ENCODE measurements at regions not wholly inside any gene's neighbourhood (a gene's known extent, or its start where the extent isn't known, plus 50 kb on each side); places are given as distances from the start of the nearest gene placed in this dataset.

DNA sequence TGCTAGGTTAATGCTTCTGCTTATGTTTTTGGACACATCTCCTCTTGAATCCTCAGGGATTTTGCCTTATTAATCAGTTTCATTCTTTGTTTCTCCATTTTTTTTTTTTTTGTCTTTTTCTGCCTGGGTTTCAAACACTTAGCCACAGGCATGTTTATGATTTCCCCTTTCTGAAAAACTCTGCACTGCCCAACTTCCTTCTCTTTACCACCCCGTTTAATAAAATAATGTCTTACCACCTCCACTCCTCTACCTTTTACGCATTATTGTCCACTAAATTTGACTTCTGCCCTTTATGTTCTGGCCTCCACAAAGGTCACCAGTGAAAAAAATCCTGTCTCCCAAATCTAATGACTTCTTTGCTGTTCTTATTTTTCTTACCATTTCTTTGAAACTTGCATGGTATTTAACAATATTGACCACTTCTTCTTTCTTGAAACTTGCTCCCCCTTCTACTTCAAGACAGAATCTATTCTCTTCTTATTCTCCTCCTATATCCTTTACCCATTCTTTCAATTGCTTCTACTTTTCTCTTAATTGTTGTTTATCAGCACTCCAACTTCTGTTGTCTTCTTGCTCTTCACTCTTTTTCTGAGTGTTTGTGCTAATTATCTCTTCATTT is 150.3 kb downstream of the TNFSF18 start:
- Histone ChIP-seq H3K27me3 (ENCODE audit: control insufficient read depth, insufficient read depth, low read length) (no peaks in the 10 kb centered on the region), H3K27ac (ENCODE audit: low read length) (no peak overlapping the region), H3K4me1 (ENCODE audit: control insufficient read depth, insufficient read depth, low read length) (no peaks in the 10 kb centered on the region), H3K9me3 (ENCODE audit: control insufficient read depth, insufficient read depth, low read length) (no peaks in the 10 kb centered on the region), H3K4me3 (ENCODE audit: low read length) (no peak overlapping the region), H3K36me3 (ENCODE audit: control insufficient read depth, insufficient read depth, low read length) (no peaks in the 10 kb centered on the region)
- DNase-seq (ENCODE audit: low read depth, low spot score) = no peak
- WGBS (ENCODE audit: insufficient coverage, insufficient read length) = 100% methylated on average over 2 of the region's 2 CpGs

DNA sequence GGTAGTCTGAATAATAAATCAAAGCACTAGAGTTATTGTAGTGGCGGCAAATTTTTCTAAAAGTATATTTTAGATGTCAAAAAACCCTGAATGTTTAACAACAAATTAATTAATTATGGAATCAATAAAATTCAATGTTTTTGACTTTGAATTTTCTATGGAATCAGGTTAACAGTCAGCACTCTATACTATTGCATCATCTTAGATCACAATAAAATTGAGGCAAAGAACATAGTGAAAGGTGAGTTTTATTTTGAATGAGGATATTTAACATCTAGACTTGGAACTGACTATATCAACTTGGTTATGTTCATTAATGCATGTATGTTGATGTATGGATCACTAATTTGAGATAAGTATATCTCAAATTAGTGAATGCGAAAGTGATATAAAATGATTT is 148.5 kb downstream of the TNFSF18 start:
- no peak overlapping the region for H3K27ac ChIP-seq (ENCODE audit: low read length)

DNA sequence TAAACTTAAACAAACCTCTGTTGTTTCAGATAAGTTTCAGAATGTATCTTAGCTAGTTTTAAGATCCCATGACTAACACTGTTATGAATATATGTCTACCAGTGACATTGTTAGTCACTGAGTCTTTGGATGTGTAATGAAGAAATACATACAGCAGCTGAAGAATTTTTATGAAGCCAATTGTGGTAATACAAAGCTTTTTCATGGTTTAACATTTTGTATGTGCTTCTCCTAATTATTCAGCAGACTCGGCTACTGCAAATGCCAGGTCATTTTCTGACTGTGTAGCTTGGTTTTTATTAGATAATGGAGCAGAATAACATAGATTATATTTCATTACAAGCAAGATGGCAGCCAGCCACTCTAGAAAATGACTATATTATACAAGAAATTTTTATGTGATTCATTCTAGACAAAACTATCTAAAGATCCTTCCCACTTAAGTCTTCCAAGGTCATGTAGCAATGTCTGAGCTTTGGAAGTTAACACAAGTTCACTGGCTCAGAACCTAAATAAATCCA is 147.8 kb downstream of the TNFSF18 start:
- Histone ChIP-seq H3K9me3 (ENCODE audit: control insufficient read depth, insufficient read depth, low read length) (no peaks in the 10 kb centered on the region), H3K4me3 (ENCODE audit: low read length) (no peak overlapping the region), H3K4me1 (ENCODE audit: control insufficient read depth, insufficient read depth, low read length) (no peaks in the 10 kb centered on the region), H3K27ac (ENCODE audit: low read length) (no peak overlapping the region), H3K36me3 (ENCODE audit: control insufficient read depth, insufficient read depth, low read length) (no peaks in the 10 kb centered on the region), H3K27me3 (ENCODE audit: control insufficient read depth, insufficient read depth, low read length) (no peaks in the 10 kb centered on the region)
- DNase-seq (ENCODE audit: low read depth, low spot score) = no peak
- WGBS (ENCODE audit: insufficient coverage, insufficient read length) = no CpG with 5 or more reads among the region's 1 CpG

More for the DNA sequence above, 148.5 kb downstream of the TNFSF18 start:
- no peaks in the 10 kb centered on the region for H3K4me1 ChIP-seq (ENCODE audit: control insufficient read depth, insufficient read depth, low read length)
- WGBS (ENCODE audit: insufficient coverage, insufficient read length) = 100% methylated on average over 1 of the region's 2 CpGs
- no peaks in the 10 kb centered on the region for H3K36me3 ChIP-seq (ENCODE audit: control insufficient read depth, insufficient read depth, low read length)
- H3K4me3 ChIP-seq (ENCODE audit: low read length) = no peak overlapping the region
- no peak for DNase-seq (ENCODE audit: low read depth, low spot score)
- H3K9me3 ChIP-seq (ENCODE audit: control insufficient read depth, insufficient read depth, low read length) = no peaks in the 10 kb centered on the region
- no peaks in the 10 kb centered on the region for H3K27me3 ChIP-seq (ENCODE audit: control insufficient read depth, insufficient read depth, low read length)

DNA sequence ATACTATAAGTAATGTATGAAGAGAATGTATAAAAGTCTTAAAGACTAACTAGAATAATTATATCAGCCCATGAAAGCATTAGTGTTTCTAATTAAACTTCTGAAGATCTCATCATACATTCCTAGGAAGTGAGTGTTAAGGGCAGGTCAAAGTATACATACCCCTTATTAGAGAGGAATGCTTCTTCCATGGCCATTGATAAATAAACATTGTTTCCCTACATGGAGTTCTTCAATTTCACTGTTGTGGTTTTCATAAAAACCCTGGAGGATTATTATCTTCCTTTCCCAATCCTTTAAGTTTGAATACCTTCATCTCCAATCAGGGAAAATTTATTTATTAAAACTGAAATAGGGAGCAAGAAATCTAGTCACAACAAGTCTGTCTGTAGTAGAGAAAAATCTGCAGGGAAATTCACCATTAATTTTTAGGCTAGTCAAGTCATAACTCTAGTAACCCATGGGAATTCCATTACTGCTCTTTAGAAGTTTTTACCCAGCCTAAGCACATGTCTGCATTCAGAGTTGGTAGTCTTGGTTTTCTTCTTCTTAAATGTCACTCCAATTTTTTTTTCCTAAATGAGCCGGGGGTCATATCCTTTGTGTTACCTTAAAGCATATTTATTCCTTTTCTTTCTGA is 147.0 kb downstream of the TNFSF18 start:
- H3K27ac ChIP-seq (ENCODE audit: low read length) = no peak overlapping the region
- H3K36me3 ChIP-seq (ENCODE audit: control insufficient read depth, insufficient read depth, low read length) = no peaks in the 10 kb centered on the region
- no CpG with 5 or more reads among the region's 1 CpG for WGBS (ENCODE audit: insufficient coverage, insufficient read length)
- H3K4me1 ChIP-seq (ENCODE audit: control insufficient read depth, insufficient read depth, low read length) = no peaks in the 10 kb centered on the region
- no peak for DNase-seq (ENCODE audit: low read depth, low spot score)
- H3K4me3 ChIP-seq (ENCODE audit: low read length) = no peak overlapping the region
- H3K27me3 ChIP-seq (ENCODE audit: control insufficient read depth, insufficient read depth, low read length) = no peaks in the 10 kb centered on the region
- H3K9me3 ChIP-seq (ENCODE audit: control insufficient read depth, insufficient read depth, low read length) = no peaks in the 10 kb centered on the region

DNA sequence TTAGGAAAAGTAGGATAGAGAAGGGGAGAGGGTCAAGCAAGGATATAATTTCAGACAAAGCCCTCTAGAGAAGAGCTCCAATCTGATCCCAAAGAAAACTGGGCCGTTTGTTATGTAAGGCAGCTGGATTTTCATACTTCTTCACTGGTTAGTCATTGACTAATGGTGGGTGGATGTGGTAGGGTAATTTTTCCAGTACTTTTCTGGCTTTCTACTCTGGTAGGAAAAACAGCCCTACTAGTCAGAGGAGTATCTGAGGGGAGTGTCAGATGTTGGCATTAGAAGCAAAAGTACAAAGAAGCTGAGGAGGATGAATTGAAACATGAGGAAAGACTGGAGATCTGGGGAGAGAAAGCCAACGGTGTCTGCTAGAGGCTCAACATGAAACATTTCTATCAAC is 145.3 kb downstream of the TNFSF18 start:
- H3K4me1 ChIP-seq (ENCODE audit: control insufficient read depth, insufficient read depth, low read length) = no peaks in the 10 kb centered on the region
- no peaks in the 10 kb centered on the region for H3K36me3 ChIP-seq (ENCODE audit: control insufficient read depth, insufficient read depth, low read length)
- H3K27me3 ChIP-seq (ENCODE audit: control insufficient read depth, insufficient read depth, low read length) = no peaks in the 10 kb centered on the region
- no CpG with 5 or more reads among the region's 2 CpGs for WGBS (ENCODE audit: insufficient coverage, insufficient read length)
- H3K9me3 ChIP-seq (ENCODE audit: control insufficient read depth, insufficient read depth, low read length) = no peaks in the 10 kb centered on the region
- H3K4me3 ChIP-seq (ENCODE audit: low read length) = no peak overlapping the region
- DNase-seq (ENCODE audit: low read depth, low spot score) = no peak
- H3K27ac ChIP-seq (ENCODE audit: low read length) = no peak overlapping the region

DNA sequence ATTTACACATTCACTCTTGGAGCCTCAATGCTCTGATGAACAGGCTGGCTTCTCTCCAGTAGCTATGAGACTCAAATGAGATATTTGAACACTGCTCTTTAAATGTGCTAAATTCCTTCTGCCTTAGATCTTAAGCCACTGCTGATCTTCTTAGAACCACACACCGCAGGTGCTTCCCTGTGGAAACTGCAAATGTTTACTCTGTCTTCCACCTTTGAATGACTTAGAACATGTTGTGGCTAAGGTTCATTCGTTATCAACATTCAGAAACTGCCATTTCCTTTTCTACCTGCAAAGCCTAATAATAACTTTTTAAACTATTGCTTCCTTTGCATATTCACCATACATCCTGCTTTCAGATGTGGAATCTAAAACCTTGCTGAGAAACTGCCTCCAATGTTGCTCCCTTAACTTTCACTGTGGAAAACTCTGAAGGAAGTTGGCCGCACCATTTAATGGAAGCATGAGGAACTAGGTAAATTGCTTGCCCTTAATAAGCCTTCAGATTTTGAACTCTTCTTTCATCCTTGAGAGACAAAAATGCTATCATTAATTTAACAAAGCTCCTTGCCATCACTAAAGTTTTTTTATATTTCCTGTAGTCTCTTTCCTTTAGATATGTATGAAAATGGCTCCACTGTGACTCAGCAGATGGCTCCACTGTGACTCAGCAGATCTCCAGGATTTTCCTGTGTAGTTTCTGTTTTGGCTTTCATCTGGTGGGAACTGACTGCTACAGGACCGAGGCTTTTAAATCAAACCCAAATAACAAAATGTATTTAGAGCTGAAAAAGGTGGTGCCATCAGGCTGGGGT is 143.8 kb downstream of the TNFSF18 start:
- DNase-seq (ENCODE audit: low read depth, low spot score) = no peak
- H3K27ac ChIP-seq (ENCODE audit: low read length) = no peak overlapping the region
- no peaks in the 10 kb centered on the region for H3K36me3 ChIP-seq (ENCODE audit: control insufficient read depth, insufficient read depth, low read length)
- no peak overlapping the region for H3K4me3 ChIP-seq (ENCODE audit: low read length)
- H3K9me3 ChIP-seq (ENCODE audit: control insufficient read depth, insufficient read depth, low read length) = no peaks in the 10 kb centered on the region
- no peaks in the 10 kb centered on the region for H3K4me1 ChIP-seq (ENCODE audit: control insufficient read depth, insufficient read depth, low read length)
- H3K27me3 ChIP-seq (ENCODE audit: control insufficient read depth, insufficient read depth, low read length) = no peaks in the 10 kb centered on the region
- no CpG with 5 or more reads among the region's 4 CpGs for WGBS (ENCODE audit: insufficient coverage, insufficient read length)

DNA sequence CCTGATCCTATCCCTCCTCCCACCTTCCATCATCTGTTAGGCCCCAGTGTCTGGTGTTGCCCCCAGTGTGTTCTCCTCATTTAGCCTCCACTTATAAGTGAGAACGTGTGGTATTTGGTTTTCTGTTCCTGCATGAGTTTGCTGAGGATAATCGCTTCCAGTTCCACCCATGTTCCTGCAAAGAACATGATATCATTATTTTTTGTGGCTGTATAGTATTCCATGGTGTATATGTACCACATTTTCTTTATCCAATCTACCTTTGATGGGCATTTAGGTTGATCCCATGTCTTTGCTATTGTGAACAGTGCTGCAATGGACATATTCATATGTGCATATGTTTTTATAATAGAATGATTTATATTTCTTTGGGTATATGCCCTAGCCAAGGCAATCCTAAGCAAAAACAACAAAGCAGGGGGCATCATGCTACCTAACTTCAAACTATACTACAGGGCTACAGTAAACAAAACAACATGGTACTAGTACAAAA is 142.9 kb downstream of the TNFSF18 start:
- no CpG with 5 or more reads among the region's 2 CpGs for WGBS (ENCODE audit: insufficient coverage, insufficient read length)
- DNase-seq (ENCODE audit: low read depth, low spot score) = no peak
- Histone ChIP-seq H3K36me3 (ENCODE audit: control insufficient read depth, insufficient read depth, low read length) (peaks cover 3% of the 10 kb centered on the region; the same call in 1 of the 2 replicates), H3K27ac (ENCODE audit: low read length) (no peak overlapping the region), H3K9me3 (ENCODE audit: control insufficient read depth, insufficient read depth, low read length) (peaks cover 2% of the 10 kb centered on the region; the same call in 1 of the 2 replicates), H3K27me3 (ENCODE audit: control insufficient read depth, insufficient read depth, low read length) (no peaks in the 10 kb centered on the region), H3K4me3 (ENCODE audit: low read length) (no peak overlapping the region), H3K4me1 (ENCODE audit: control insufficient read depth, insufficient read depth, low read length) (no peaks in the 10 kb centered on the region)

DNA sequence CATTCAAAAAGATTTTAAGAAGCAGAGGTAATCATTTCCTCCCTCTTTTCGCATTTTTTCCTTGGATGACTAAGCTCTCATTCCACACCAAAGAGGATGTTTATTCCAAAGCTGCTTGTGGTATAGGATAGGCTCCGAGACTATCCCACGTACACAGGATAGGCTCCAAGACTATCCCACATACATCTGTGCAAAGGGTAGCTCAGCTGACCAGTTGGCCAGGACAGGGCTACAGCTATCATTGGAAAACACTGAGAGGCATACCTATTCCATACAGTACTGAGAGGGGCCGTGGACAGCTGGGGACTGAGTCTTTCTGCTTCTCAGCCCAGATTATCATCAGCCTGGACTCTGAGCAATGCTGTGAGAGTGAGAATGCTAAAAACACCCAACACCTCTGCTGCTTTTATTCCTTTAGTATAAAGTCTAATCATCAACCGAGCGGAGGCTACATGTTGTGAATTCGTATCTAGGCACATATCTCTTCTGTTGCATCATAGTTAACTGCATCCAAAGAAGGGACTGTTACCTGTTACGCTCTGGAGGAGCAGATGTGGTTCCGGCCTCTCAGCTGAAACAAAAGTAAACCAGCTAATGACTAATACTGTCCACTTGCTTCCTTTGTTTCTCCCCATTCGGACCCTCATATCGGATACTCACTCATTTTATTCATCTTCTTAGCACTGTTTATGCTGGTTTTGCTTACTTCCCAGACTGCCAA is 141.0 kb downstream of the TNFSF18 start:
- Histone ChIP-seq H3K9me3 (ENCODE audit: control insufficient read depth, insufficient read depth, low read length) (peaks cover 4% of the 10 kb centered on the region), H3K4me3 (ENCODE audit: low read length) (no peak overlapping the region), H3K27ac (ENCODE audit: low read length) (no peak overlapping the region), H3K4me1 (ENCODE audit: control insufficient read depth, insufficient read depth, low read length) (no peaks in the 10 kb centered on the region), H3K36me3 (ENCODE audit: control insufficient read depth, insufficient read depth, low read length) (peaks cover 3% of the 10 kb centered on the region; the same call in 1 of the 2 replicates), H3K27me3 (ENCODE audit: control insufficient read depth, insufficient read depth, low read length) (no peaks in the 10 kb centered on the region)
- WGBS (ENCODE audit: insufficient coverage, insufficient read length) = no CpG with 5 or more reads among the region's 11 CpGs
- DNase-seq (ENCODE audit: low read depth, low spot score) = no peak

DNA sequence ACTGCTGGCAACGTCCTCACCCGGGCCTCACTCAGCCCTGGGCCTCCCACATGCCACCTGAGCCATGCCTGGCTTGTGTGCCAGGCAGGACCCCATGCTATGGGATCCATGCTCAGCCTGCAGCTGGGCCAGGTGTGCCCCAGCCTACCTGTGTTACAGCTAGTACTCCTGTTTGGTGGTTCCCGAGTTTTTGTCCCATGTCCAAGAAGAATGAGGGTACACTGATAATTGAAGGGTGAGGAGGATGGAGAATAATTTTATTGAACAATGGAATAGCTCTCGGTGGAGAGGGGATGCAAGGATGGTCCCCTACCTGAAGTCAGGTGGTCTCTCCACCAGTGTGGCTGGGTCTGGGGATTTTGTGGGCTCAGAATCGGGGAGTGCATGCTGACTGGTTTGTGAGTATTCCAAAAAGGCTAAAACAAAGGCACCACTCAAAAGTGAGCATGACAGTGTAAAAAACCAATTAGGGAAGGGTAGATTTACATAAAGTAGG is 137.9 kb downstream of the TNFSF18 start:
- Histone ChIP-seq H3K27me3 (ENCODE audit: control insufficient read depth, insufficient read depth, low read length) (no peaks in the 10 kb centered on the region), H3K36me3 (ENCODE audit: control insufficient read depth, insufficient read depth, low read length) (peaks cover 3% of the 10 kb centered on the region; the same call in 1 of the 2 replicates), H3K9me3 (ENCODE audit: control insufficient read depth, insufficient read depth, low read length) (peaks cover 4% of the 10 kb centered on the region), H3K4me1 (ENCODE audit: control insufficient read depth, insufficient read depth, low read length) (no peaks in the 10 kb centered on the region), H3K4me3 (ENCODE audit: low read length) (no peak overlapping the region), H3K27ac (ENCODE audit: low read length) (no peak overlapping the region)
- DNase-seq (ENCODE audit: low read depth, low spot score) = no peak
- WGBS (ENCODE audit: insufficient coverage, insufficient read length) = no CpG with 5 or more reads among the region's 5 CpGs
